ENCODE measurements at regions not wholly inside any gene's neighbourhood (a gene's known extent, or its start where the extent isn't known, plus 50 kb on each side); places are given as distances from the start of the nearest gene placed in this dataset.

DNA sequence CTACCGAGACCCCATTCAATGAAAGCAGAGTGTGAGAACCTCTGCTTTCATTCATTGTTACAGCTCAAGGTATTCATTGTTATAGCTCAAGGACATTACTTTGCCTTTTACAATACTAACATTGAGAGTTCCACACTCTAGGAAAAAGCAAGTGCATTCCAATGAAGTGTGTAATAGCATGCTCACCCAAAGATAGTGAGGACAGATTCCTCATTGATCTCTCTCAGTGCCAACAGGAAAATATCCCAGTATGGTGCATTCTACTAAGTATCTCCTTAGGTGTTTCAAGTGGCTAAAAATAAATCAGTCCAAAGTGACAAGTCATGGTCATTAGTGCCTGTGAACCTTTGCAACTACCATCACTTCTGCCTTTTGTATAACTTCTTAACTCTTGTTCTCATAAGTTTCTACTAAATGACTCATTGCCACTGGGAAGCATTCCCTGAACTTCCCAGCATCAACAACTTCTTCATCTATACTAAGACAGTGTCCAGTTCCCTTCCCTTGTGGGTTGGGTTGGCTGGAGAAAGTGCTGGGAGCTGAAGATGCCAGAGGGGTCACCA is 140.7 kb upstream of the STXBP5 start:
- intact Hi-C loops (cut with micrococcal nuclease; ENCODE audit: unreplicated experiment) (no loop called here), in situ Hi-C loops (cut with MboI) (no loop called here)
- Histone ChIP-seq H4K20me1 (ENCODE audit: control insufficient read depth, insufficient read depth) (no peaks in the 10 kb centered on the region), H3K4me3 (no peak overlapping the region), H2AFZ (ENCODE audit: control insufficient read depth, low read depth, low read length) (no peak overlapping the region), H3K4me2 (ENCODE audit: control insufficient read depth, insufficient read depth) (no peak overlapping the region), H3K27me3 (replicated peaks in 1 of 2; ENCODE audit: control insufficient read depth in 2 of 2, insufficient read depth in 2 of 2, low read length in 1 of 2) (no peaks in the 10 kb centered on the region), H3K36me3 (ENCODE audit: control insufficient read depth in 2 of 2, insufficient read depth in 2 of 2, low read length in 1 of 2) (no peaks in the 10 kb centered on the region), H3K4me1 (ENCODE audit: control insufficient read depth, insufficient read depth, low read length) (no peaks in the 10 kb centered on the region), H3K79me2 (ENCODE audit: control insufficient read depth, insufficient read depth, low read length) (no peaks in the 10 kb centered on the region), H3K9ac (ENCODE audit: control insufficient read depth, insufficient read depth, low read length) (no peak overlapping the region), H3K27ac (ENCODE audit: control insufficient read depth, insufficient read depth) (no peak overlapping the region), H3K9me3 (replicated peaks; ENCODE audit: control insufficient read depth, insufficient read depth, low read length) (no peaks in the 10 kb centered on the region)
- ChIA-PET POLR2A (no interaction called here), RAD21 (ENCODE audit: unreplicated experiment) (no interaction called here), SMC1A (ENCODE audit: uncharacterized antibody, unreplicated experiment) (no interaction called here), CTCF (interaction anchor here (0.8 kb wide), 1 partner anchor 16 kb away, joined by 3 read pairs; no protein-coding TSS in a partner anchor)
- DNase-seq (ENCODE audit: low read depth, low spot score) (no peak), ATAC-seq (no peak), FAIRE-seq (no peak)
- TF ChIP-seq DPF2 (IDR thresholded peaks at IDR 0.05): no peak
- no peak for TF ChIP-seq MXI1 (IDR thresholded peaks at IDR 0.05; ENCODE audit: low read depth, low read length)
- no peak for TF ChIP-seq BCL11A (IDR thresholded peaks at IDR 0.05; ENCODE audit: low read depth, low read length)
- TF ChIP-seq SMAD5 (IDR thresholded peaks at IDR 0.05; ENCODE audit: low read depth): no peak
- no peak for TF ChIP-seq RBBP5 (conservative IDR thresholded peaks at IDR 0.05)
- TF ChIP-seq, protein P1, sequence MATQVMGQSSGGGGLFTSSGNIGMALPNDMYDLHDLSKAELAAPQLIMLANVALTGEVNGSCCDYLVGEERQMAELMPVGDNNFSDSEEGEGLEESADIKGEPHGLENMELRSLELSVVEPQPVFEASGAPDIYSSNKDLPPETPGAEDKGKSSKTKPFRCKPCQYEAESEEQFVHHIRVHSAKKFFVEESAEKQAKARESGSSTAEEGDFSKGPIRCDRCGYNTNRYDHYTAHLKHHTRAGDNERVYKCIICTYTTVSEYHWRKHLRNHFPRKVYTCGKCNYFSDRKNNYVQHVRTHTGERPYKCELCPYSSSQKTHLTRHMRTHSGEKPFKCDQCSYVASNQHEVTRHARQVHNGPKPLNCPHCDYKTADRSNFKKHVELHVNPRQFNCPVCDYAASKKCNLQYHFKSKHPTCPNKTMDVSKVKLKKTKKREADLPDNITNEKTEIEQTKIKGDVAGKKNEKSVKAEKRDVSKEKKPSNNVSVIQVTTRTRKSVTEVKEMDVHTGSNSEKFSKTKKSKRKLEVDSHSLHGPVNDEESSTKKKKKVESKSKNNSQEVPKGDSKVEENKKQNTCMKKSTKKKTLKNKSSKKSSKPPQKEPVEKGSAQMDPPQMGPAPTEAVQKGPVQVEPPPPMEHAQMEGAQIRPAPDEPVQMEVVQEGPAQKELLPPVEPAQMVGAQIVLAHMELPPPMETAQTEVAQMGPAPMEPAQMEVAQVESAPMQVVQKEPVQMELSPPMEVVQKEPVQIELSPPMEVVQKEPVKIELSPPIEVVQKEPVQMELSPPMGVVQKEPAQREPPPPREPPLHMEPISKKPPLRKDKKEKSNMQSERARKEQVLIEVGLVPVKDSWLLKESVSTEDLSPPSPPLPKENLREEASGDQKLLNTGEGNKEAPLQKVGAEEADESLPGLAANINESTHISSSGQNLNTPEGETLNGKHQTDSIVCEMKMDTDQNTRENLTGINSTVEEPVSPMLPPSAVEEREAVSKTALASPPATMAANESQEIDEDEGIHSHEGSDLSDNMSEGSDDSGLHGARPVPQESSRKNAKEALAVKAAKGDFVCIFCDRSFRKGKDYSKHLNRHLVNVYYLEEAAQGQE (IDR thresholded peaks at IDR 0.05; ENCODE audit: low read depth, low read length): no peak
- no peak for TF ChIP-seq EZH2 (IDR thresholded peaks at IDR 0.05; ENCODE audit: borderline replicate concordance, control insufficient read depth, low read depth, low read length)
- TF ChIP-seq GATAD2B (conservative IDR thresholded peaks at IDR 0.05; ENCODE audit: low read depth): no peak
- no peak for TF ChIP-seq RELA (IDR thresholded peaks at IDR 0.05; ENCODE audit: borderline replicate concordance, partially characterized antibody)
- no peak for TF ChIP-seq MTA3 (IDR thresholded peaks at IDR 0.05; ENCODE audit: borderline replicate concordance, low read length)
- TF ChIP-seq ZNF274 (IDR thresholded peaks at IDR 0.05; ENCODE audit: insufficient read depth, insufficient read length): no peak
- TF ChIP-seq CBFB (IDR thresholded peaks at IDR 0.05; ENCODE audit: low read depth): no peak
- no peak for TF ChIP-seq NFIC (IDR thresholded peaks at IDR 0.05; ENCODE audit: low read depth, low read length)
- no TSS peak for BruUV-seq (replicated peaks)
- 70% methylated on average over 1 of the region's 1 CpG for WGBS (ENCODE audit: insufficient coverage, insufficient replicate concordance, low lambda C conversion rate, missing lambda C conversion rate)

Data from GM12878 (cell line).